Suprapubic skin (tissue), 4 donors: ENCODE measurements at regions not wholly inside any gene's neighbourhood (a gene's known extent, or its start where the extent isn't known, plus 50 kb on each side); places are given as distances from the start of the nearest gene placed in this dataset.
"Not testable (repeated sequence)": the region's sequence is repeated elsewhere in the genome, so short reads cannot be mapped to it uniquely, and the experiment has no call there.

Experiments
- DNase-seq, 2 donors: peaks; one replicate each; pipeline ENCODE4 v3.0.0-alpha.2; 2019; ENCODE audit warnings: low spot score in 2 of 2
- H3K27ac ChIP-seq: fragments of 200-600 bp; sonication (generic); one replicate; pipeline ENCODE4 v1.5.1; 2019
- H3K27me3 ChIP-seq: fragments of 200-600 bp; sonication (generic); one replicate; pipeline ENCODE4 v1.5.1; 2019
- H3K36me3 ChIP-seq: fragments of 200-600 bp; sonication (generic); one replicate; pipeline ENCODE4 v1.5.1; 2019
- H3K4me1 ChIP-seq: fragments of 200-600 bp; sonication (generic); one replicate; pipeline ENCODE4 v1.5.1; 2019
- H3K4me3 ChIP-seq: fragments of 200-600 bp; sonication (generic); one replicate; pipeline ENCODE4 v1.5.1; 2019; ENCODE audit warnings: mild to moderate bottlenecking
- H3K9me3 ChIP-seq: fragments of 200-600 bp; sonication (generic); one replicate; pipeline ENCODE4 v1.5.1; 2019
- EP300 ChIP-seq: sonication (generic); formaldehyde crosslinking; IDR thresholded peaks from one replicate; pipeline ENCODE4 v1.6.1; 2017; ENCODE audit warnings: antibody characterized with exemption
- POLR2A ChIP-seq, 2 donors: fragments of 450-650 bp; IDR thresholded peaks; one replicate each; pipeline ENCODE4 v1.6.1; 2017; ENCODE audit warnings: antibody characterized with exemption in 2 of 2, mild to moderate bottlenecking in 2 of 2, moderate library complexity in 2 of 2
- POLR2AphosphoS5 ChIP-seq, 3 donors: sonication (generic); formaldehyde crosslinking; IDR thresholded peaks; one replicate each; pipeline ENCODE4 v1.6.1; 2017; ENCODE audit warnings: antibody characterized with exemption in 3 of 3
- WGBS: methylation state at CpG from one replicate; pipeline ENCODE4 v1.1.5; 2018; 5-methylcytosine and 5-hydroxymethylcytosine counted together
- TF ChIP-seq, protein P1 (sequence below), 2 donors: fragments of 200-600 bp in 1 of 2; fragments of 450-650 bp in 1 of 2; sonication (generic) in 1 of 2; IDR thresholded peaks; one replicate each; pipeline ENCODE4 v1.5.1; 2016 to 2019; ENCODE audit warnings: antibody characterized with exemption in 2 of 2, mild to moderate bottlenecking in 1 of 2, moderate library complexity in 1 of 2

GRCh38 chr12:75750716-75751306 is 239.4 kb upstream of the KRR1 start:
- H3K27me3 ChIP-seq: no peaks in the 10 kb centered on the region
- no peak overlapping the region for H3K4me3 ChIP-seq
- WGBS: 49% methylated on average over 4 of the region's 4 CpGs
- no peak overlapping the region for H3K27ac ChIP-seq
- H3K9me3 ChIP-seq: no peaks in the 10 kb centered on the region
- no peak for TF ChIP-seq POLR2A (IDR thresholded peaks at IDR 0.05)
- no peak for TF ChIP-seq POLR2AphosphoS5 (IDR thresholded peaks at IDR 0.05)
- no peak for TF ChIP-seq EP300
- TF ChIP-seq, protein P1, sequence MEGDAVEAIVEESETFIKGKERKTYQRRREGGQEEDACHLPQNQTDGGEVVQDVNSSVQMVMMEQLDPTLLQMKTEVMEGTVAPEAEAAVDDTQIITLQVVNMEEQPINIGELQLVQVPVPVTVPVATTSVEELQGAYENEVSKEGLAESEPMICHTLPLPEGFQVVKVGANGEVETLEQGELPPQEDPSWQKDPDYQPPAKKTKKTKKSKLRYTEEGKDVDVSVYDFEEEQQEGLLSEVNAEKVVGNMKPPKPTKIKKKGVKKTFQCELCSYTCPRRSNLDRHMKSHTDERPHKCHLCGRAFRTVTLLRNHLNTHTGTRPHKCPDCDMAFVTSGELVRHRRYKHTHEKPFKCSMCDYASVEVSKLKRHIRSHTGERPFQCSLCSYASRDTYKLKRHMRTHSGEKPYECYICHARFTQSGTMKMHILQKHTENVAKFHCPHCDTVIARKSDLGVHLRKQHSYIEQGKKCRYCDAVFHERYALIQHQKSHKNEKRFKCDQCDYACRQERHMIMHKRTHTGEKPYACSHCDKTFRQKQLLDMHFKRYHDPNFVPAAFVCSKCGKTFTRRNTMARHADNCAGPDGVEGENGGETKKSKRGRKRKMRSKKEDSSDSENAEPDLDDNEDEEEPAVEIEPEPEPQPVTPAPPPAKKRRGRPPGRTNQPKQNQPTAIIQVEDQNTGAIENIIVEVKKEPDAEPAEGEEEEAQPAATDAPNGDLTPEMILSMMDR (IDR thresholded peaks at IDR 0.05): no peak
- H3K4me1 ChIP-seq: no peaks in the 10 kb centered on the region
- DNase-seq: no peak
- H3K36me3 ChIP-seq: no peaks in the 10 kb centered on the region

- H3K27ac ChIP-seq, H3K9me3 ChIP-seq, DNase-seq, H3K4me3 ChIP-seq, H3K4me1 ChIP-seq, H3K36me3 ChIP-seq, H3K27me3 ChIP-seq: not testable (repeated sequence)
- WGBS: 99% methylated on average over 3 of the region's 3 CpGs
Measured at GRCh38 chr12:75748990-75749389, 237.6 kb upstream of the KRR1 start.

- no peak overlapping the region for H3K27ac ChIP-seq
- H3K9me3 ChIP-seq: no peaks in the 10 kb centered on the region
- TF ChIP-seq, protein P1 (IDR thresholded peaks at IDR 0.05): no peak
- no peak for TF ChIP-seq POLR2A (IDR thresholded peaks at IDR 0.05)
- TF ChIP-seq POLR2AphosphoS5 (IDR thresholded peaks at IDR 0.05): no peak
- TF ChIP-seq EP300: no peak
- no peak overlapping the region for H3K4me3 ChIP-seq
- no peaks in the 10 kb centered on the region for H3K27me3 ChIP-seq
- no peak for DNase-seq
- 86% methylated on average over 6 of the region's 6 CpGs for WGBS
- H3K36me3 ChIP-seq: no peaks in the 10 kb centered on the region
- no peaks in the 10 kb centered on the region for H3K4me1 ChIP-seq
Measured at GRCh38 chr12:75748136-75748535, 236.7 kb upstream of the KRR1 start.

DNA sequence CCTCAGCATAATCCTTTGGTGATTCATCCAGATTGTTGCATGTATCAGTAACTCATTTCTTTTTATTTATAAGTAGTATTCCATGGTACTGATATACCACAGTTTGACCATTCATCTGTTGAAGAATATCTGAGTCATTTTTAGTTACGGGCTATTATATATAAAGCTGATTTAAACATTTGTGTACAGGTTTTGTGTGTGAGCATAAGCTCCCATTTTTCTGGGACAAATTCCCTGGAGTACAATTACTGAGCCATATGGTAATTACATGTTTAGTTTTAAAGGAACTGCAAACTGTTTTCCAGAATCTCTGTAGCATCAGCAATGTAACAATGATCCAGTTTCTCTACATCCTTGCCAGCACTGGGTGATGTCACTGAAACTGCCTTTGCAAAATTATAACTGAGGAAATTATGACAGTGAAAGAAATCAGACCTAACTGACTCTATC is 236.2 kb upstream of the KRR1 start:
- Histone ChIP-seq H3K4me1 (no peaks in the 10 kb centered on the region), H3K27me3 (no peaks in the 10 kb centered on the region), H3K27ac (no peak overlapping the region), H3K9me3 (no peaks in the 10 kb centered on the region), H3K4me3 (no peak overlapping the region), H3K36me3 (no peaks in the 10 kb centered on the region)
- TF ChIP-seq POLR2AphosphoS5 (IDR thresholded peaks at IDR 0.05) (no peak), EP300 (no peak), POLR2A (IDR thresholded peaks at IDR 0.05) (no peak)
- TF ChIP-seq, protein P1 (IDR thresholded peaks at IDR 0.05): no peak
- no peak for DNase-seq
- 86% methylated on average over 1 of the region's 1 CpG for WGBS

- H3K27me3 ChIP-seq: no peaks in the 10 kb centered on the region
- H3K4me3 ChIP-seq: no peak overlapping the region
- WGBS: 68% methylated on average over 4 of the region's 4 CpGs
- H3K4me1 ChIP-seq: no peaks in the 10 kb centered on the region
- no peak overlapping the region for H3K27ac ChIP-seq
- no peaks in the 10 kb centered on the region for H3K9me3 ChIP-seq
- TF ChIP-seq, protein P1 (IDR thresholded peaks at IDR 0.05): no peak
- TF ChIP-seq POLR2A (IDR thresholded peaks at IDR 0.05): no peak
- TF ChIP-seq POLR2AphosphoS5 (IDR thresholded peaks at IDR 0.05): no peak
- TF ChIP-seq EP300: no peak
- no peak for DNase-seq
- H3K36me3 ChIP-seq: no peaks in the 10 kb centered on the region
Measured at GRCh38 chr12:75746621-75747020, 235.2 kb upstream of the KRR1 start.
